Adrenal gland (tissue), 5 donors: ENCODE measurements at regions not wholly inside any gene's neighbourhood (a gene's known extent, or its start where the extent isn't known, plus 50 kb on each side); places are given as distances from the start of the nearest gene placed in this dataset.

Source experiments
- POLR2A ChIP-seq, 2 donors: fragments of 450-650 bp; IDR thresholded peaks; one replicate each; pipeline ENCODE4 v1.6.1; 2017; ENCODE audit warnings: antibody characterized with exemption in 2 of 2, mild to moderate bottlenecking in 2 of 2, moderate library complexity in 1 of 2
- TF ChIP-seq, protein P1 (sequence below), 6 experiments: fragments of 450-650 bp in 4 of 6; fragments of 200-600 bp in 2 of 6; sonication (generic) in 1 of 6; IDR thresholded peaks; 1 replicate in 5 of 6; 2 replicates in 1 of 6; pipeline versions ENCODE4 v1.5.1 to v1.8.0; 2016 to 2021; ENCODE audit warnings: antibody characterized with exemption in 6 of 6, mild to moderate bottlenecking in 2 of 6, moderate library complexity in 1 of 6
- donor health status: DM: no; HTN: no; CAD: no.

- TF ChIP-seq, protein P1, sequence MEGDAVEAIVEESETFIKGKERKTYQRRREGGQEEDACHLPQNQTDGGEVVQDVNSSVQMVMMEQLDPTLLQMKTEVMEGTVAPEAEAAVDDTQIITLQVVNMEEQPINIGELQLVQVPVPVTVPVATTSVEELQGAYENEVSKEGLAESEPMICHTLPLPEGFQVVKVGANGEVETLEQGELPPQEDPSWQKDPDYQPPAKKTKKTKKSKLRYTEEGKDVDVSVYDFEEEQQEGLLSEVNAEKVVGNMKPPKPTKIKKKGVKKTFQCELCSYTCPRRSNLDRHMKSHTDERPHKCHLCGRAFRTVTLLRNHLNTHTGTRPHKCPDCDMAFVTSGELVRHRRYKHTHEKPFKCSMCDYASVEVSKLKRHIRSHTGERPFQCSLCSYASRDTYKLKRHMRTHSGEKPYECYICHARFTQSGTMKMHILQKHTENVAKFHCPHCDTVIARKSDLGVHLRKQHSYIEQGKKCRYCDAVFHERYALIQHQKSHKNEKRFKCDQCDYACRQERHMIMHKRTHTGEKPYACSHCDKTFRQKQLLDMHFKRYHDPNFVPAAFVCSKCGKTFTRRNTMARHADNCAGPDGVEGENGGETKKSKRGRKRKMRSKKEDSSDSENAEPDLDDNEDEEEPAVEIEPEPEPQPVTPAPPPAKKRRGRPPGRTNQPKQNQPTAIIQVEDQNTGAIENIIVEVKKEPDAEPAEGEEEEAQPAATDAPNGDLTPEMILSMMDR (IDR thresholded peaks at IDR 0.05) = no peak
- TF ChIP-seq POLR2A (IDR thresholded peaks at IDR 0.05) = no peak
These were observed 122.6 kb downstream of the OLIG3 start for GRCh38 chr6:137371634-137372016.
